Activated CD4-positive, alpha-beta T cell treated with anti-CD3 and anti-CD28 coated beads for 4 hours (primary cell): ENCODE measurements at regions not wholly inside any gene's neighbourhood (a gene's known extent, or its start where the extent isn't known, plus 50 kb on each side); places are given as distances from the start of the nearest gene placed in this dataset.

Source experiments
- DNase-seq, 2 donors: peaks; one replicate each; pipeline ENCODE4 v3.0.0-alpha.2; 2020

DNA sequence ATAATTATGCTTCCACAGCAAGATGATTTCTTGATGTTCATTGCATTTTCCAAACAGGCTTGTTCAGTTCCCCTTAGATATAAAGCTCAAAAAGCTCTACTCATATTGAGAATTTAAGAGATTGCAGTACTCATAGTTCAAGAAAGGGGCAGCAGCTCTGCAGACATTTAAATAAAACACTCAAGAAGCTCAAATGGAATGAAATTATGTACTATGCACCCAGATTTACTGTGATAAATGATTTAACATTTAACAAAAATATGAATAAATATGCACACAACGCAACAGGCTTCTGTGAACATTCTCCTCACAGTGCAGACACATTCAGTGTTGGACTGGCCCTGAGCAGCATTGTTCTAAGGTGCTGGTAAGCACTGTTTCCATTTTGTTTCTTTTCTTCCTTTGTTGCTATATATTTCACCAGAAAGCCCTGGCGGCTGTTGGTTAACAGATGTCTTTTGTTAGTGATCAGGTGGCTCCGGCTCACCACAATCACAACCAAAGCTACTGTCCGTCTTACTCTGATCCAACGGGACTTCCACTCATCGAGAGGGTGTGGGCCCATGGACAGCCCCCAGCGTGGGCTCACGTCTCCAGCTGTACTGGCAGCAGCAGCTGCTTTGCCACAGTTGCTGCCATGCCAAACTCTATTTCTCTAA is 1440.3 kb downstream of the NCAM2 start:
- no peak for DNase-seq

DNA sequence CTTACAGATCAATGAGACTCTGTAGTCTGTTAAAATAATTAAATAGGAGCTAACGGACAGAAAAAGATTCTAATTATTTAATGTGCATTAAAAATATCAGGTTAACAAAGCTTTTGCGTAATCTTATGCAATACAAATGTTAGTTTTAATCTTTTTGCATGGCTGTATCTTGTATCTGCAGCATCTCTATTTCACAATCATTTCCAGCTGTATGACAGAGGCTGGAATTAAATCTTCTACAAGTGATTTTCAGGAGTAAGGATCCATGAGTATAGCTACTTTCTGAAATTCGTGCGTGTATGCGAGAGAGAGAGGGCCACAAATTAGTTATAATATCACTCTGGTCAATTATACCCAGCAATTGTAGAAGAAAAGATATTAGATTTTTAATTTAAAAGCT is 1446.8 kb downstream of the NCAM2 start:
- DNase-seq = no peak

DNA sequence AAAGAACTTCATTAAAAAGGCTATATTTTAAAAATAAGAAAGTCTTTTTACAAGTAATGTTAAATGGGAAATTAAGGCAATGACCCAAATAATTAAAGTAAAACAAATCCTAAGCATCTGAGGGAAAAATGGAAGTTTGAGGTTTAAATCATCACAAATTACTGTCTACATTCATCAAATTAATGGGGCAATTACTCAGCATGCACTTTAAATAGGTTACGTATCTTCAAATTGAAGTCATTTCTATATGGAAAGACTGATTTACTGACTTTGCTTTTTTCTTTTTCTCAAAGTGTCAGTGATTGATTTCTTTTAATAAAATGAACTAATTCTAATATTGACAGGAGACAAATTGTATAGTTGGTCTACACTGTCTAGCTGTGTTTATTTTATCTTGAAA is 1452.3 kb downstream of the NCAM2 start:
- no peak for DNase-seq

- no peak for DNase-seq
These were observed 1458.0 kb downstream of the NCAM2 start for GRCh38 chr21:22456241-22456640.

GRCh38 chr21:22468893-22469292 is 1470.7 kb downstream of the NCAM2 start:
- no peak for DNase-seq

DNA sequence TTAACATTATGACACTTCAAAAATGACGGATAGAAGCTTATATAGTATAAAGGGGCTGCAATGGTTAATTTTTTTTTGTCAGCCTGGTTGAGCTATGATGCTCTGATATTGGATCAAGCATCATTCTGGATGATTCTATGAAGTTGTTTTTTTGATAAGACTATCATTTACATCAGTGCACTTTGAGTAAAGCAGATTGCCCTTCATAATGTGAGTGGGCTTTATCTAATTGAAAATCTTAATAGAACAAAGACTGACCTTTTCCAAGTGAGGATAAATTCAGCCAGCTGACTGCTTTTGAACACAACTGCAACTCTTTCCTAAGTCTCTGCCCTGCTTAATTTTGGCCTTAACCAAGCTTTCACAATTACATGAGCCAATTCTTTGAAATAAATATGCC is 1476.2 kb downstream of the NCAM2 start:
- DNase-seq = no peak

DNA sequence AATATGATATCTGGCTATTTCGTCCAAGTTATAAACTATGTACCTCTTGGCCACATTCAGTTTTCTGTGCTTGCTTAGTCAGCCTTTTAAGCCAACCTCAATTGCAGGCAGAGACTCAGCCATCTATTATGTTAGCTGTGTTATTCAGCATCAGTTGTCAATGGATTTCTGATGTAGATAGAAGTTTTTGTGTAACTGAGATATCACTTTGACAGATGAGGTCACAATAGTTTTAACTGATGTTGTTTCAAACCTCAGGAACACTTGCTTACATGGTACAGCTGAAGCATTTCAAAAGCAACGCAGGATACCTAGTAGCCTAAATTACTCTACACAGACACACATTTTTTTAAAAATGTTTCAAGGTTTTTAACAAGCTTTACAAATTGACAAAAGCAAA is 1478.0 kb downstream of the NCAM2 start:
- no peak for DNase-seq

DNA sequence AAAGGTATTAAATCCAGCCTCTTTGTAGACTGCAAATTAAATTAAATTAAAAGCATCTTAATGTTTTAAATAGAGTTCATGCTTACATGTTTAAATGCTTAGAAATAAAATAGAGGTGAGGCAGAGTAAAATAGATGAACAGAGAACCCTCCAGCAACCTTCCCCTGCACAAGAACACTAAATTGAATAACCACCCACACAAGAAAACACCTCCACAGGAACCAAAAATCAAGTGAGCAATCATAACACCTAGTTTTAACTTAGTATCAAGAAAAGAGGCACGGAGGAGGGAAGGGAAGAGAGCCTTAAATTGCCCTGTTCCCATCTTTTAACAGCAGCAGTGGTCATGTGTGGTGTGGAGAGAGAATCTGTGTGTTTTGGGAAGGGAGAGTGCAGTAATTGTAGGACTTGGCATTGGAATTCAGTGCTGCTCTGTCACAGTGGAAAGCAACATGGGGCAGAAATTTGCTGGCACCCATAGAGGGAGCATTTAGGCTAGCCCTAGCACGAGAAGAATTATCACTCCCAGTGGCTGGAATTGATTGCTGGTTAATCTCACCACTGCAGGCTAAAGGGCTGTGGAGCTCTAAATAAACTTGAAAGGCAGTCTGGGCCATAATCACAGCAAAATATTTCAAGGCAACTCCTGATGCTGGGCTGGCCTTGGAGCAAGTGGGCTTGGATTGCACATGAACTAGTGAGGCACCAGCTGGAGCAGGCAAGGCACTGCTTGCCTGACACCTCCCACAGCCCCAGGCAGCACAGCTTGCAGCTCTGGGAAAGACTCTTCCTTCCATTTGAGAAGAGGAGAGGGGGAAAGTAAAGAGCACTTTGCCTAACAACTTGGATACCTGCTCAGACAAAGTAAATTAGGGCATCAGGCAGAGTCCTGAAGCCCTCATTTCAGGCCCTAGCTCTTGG is 1478.8 kb downstream of the NCAM2 start:
- DNase-seq = no peak

DNA sequence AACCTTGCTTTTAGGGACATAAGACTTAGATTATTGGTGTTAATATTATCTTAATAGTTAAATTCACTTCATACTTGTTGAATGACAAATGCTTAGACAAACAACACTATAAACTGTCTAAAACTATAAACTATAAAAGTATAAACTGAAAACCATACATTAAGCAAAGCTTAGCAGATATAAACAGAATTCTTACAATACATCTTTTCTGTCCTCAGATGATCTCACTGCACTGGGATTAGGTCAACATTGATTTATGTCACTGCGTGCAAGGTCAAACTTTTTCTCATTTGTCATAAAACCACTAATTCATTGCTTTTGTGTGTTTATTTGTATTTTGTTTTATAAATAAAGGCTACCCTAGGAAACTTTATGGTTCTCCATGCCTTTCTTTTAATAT is 1491.8 kb downstream of the NCAM2 start:
- DNase-seq = no peak

- no peak for DNase-seq
These were observed 1518.0 kb downstream of the NCAM2 start for GRCh38 chr21:22516230-22516629.

GRCh38 chr21:22535630-22536029 is 1537.4 kb downstream of the NCAM2 start:
- DNase-seq = no peak

- DNase-seq = no peak
These were observed 1538.3 kb downstream of the NCAM2 start for GRCh38 chr21:22536509-22536908.

DNA sequence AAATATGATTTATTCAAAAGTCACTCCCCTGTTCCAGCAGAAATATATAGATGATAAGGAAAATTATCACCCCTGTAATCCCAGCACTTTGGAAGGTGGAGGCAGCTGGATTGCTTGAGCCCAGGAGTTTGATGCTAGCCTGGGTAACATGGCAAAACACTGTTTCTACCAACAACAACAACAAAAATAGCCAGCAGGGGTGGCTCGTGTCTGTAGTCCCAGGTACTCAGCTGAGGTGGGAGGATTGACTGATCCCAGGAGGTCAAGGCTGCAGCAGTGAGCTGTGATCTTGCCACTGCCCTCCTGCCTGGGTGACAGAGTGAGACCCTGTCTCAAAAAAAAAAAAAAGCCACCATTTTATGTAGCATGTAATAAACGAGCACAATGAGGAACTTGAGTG is 1546.5 kb downstream of the NCAM2 start:
- no peak for DNase-seq

GRCh38 chr21:22552390-22552789 is 1554.2 kb downstream of the NCAM2 start:
- DNase-seq = no peak

- DNase-seq = no peak
These were observed 1556.6 kb downstream of the NCAM2 start for GRCh38 chr21:22554690-22555316.

- no peak for DNase-seq
These were observed 1558.6 kb downstream of the NCAM2 start for GRCh38 chr21:22556829-22557228.

- DNase-seq = no peak
These were observed 1563.7 kb downstream of the NCAM2 start for GRCh38 chr21:22561946-22562345.

GRCh38 chr21:22573834-22574233 is 1575.6 kb downstream of the NCAM2 start:
- no peak for DNase-seq

DNA sequence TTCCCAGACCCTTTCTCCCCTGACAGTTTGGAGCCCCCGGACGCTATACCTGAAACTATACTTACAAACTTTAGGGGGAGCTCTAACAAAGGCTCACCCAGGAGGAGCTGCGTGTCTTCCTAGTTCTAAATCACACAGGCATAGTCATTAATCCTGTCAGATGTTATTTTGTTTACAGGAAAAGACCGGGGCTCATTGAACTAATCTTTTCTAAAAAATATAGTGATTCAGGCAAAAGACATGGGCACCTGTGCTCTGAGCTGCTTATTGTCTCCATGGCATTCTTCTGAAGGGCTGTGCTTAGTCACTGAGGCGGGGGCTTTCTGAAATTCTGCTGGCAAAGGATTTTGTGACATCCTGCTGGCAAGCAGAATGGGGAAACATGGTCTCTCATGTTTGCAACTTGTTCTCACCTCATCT is 1577.0 kb downstream of the NCAM2 start:
- DNase-seq = no peak

- DNase-seq = no peak
These were observed 1581.5 kb downstream of the NCAM2 start for GRCh38 chr21:22579741-22580140.

DNA sequence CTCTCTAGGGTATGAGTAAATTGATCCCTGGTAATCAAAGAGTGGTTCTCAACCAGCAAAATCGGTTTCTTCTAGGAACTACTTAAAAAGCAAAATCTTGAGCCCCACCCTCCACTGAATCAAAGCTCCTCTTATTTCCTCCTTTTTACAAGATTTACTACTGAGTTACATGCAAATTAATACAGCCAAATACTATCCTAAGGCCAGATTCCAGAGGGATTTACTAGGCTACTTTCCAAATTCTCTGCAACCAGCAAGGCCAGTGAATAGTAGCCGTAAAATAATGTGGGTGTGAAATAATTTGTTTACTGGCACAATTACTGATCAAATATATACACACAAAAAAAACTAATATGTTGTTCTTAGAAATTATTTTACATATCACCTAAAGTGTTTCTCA is 1583.8 kb downstream of the NCAM2 start:
- DNase-seq = no peak

DNA sequence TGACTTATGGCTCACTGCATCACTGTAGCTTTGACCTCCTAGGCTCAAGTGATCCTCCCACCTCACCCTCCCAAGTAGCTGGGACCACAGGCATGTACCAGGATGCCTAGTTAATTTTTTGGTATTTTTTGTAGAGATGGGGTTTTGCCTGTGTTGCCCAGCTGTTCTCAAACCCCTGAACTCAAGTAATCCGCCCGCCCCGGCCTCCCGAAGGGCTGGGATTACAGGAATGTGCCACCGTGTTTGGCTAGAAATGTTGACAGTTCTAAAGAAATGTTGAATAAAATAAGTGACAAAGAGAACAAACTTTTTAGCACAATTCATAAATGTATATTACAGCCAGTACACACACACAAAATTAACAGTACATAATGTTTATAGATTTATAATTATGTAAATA is 1586.1 kb downstream of the NCAM2 start:
- no peak for DNase-seq

- DNase-seq = no peak
These were observed 1587.3 kb downstream of the NCAM2 start for GRCh38 chr21:22585558-22585957.

GRCh38 chr21:22597660-22598255 is 1599.5 kb downstream of the NCAM2 start:
- no peak for DNase-seq
